Inferior parietal cortex (tissue), 1 donor: ENCODE measurements at regions not wholly inside any gene's neighbourhood (a gene's known extent, or its start where the extent isn't known, plus 50 kb on each side); places are given as distances from the start of the nearest gene placed in this dataset.

Source experiments
- DNase-seq: peaks from one replicate; pipeline ENCODE4 v3.0.0-alpha.2; 2016; ENCODE audit errors: extremely low spot score

DNA sequence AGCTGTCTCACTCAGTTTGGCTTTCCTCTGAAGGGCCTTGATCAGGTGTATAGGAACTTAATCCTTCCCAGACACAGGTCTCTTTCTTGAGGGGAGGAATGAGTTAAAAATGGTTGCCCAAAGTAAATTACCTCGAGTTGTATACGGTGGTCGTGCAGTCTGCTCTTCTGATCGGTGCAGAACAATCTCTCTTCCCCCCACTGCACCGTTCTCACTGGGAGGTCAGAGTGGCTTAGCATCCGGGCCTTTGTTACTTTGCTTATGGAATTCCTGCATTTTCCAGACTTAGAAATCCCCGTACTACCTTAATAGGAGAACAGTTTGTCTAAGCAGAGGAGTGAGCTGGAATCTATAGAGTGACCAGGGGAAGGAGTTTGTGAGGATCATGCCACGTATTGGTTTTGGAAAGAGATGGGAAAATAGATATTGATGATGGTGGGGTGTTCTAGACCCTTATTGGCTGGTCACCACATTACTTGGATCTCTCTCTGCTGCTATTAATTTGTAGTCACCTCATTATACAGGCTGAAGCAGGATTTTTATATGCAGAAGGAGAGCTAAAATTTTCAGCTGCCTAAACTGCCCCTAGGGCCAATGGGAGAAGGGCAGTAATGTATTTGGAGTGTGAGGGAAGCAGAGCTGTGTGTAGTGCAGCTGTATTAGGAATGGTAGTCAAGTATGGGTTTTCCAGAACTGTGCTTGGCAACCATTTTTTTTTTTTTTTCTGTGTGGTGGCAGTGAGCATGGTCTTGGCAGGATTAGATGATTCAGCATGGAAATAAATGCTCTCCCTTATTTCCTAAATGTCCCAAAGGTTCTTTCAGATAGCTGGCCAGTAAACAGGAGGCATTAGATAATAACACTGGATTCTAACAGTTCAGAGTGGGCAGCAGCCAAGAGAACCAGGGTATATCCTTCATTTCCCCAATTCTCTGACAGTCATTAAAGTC is 81.5 kb downstream of the NDUFS5 start:
- peak; percentile 37 for DNase-seq

DNA sequence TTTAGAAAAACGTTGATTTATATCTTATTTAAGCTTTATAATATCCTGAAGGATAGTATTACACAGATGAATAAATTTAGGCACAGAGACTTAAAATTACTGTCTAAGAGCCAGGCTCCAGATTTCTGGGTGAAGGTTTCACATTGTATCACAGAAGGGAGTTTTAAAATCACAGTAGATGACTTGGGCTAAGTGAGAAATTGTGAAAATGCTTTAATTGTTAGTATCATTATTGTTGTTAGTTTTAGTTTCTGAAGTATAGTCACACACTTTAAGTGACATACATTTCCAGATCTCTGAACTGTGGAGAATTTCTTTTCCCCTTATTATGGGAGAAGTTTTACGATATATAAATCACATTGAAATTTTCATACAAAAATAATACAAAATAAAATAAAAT is 83.5 kb downstream of the NDUFS5 start:
- DNase-seq: no peak

DNA sequence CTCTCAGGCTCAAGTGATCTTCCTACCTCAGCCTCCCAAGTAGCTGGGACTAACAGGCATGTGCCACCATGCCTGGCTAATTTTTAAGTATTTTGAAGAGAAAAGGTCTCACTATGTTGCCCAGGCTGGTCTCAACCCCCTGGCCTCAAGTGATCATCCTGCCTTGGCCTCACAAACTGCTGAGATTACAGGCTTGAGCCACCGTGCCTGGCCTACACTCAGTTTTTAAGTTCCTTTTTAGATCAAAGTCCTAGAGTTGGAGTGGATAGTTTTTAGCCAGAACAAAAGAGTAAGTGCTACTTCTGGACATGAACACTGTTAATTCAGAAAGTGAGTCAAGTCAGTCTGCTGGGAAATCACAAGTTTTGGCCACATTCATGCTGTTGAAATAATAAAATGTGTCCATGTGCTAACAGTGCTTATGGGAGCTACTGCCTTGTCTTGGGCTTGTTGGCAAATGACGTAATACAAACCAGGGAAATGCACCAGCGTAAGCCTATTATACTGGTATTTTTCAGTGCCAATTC is 84.2 kb downstream of the NDUFS5 start:
- no peak for DNase-seq

DNA sequence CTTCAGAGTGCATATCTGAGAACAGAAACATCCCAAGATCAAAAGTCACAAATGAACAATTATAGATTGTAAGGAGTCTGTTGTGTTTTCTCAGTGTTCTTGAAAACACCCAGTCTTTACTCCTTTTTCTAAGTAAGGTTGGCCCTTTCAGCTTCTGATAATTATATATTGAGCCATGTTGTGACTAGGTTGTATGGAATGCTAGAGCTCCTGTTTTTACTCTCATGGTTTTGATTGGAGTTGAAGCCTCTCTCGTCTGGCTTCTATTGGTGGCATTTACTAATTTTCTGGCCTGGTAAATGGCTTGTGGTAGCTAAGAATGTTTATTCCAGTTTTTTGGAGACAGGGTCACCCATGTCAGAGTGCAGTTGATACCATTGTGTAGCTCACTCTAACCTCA is 84.7 kb downstream of the NDUFS5 start:
- no peak for DNase-seq

DNA sequence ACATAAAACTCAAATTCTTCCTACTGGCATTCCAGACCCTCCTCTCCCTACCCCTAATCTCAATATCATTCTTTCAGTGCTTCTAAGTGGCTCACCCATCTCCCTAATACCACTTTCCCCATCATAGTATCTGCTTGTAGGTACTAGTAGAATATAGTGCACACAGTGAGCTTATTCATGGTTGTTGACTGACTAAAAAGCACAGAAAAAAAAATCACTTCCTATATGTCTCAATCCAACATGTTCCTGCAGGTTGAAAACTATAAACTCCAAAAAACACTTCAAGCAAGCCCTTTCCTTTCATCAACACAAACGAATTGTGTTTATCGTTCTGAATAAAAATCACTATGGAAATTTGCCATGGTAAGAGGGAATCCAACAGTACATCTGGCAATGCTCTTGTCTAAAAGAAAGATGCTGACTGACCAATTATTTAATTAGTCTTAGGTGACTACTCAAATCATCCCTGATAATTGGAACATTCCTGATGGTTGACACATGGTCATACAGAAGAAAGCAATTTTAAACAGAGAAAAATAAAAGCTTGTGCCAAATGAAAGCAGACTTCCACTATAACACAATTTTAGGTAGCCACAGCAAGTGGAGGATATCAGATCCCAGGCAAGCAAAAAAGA is 87.1 kb downstream of the NDUFS5 start:
- no peak for DNase-seq

DNA sequence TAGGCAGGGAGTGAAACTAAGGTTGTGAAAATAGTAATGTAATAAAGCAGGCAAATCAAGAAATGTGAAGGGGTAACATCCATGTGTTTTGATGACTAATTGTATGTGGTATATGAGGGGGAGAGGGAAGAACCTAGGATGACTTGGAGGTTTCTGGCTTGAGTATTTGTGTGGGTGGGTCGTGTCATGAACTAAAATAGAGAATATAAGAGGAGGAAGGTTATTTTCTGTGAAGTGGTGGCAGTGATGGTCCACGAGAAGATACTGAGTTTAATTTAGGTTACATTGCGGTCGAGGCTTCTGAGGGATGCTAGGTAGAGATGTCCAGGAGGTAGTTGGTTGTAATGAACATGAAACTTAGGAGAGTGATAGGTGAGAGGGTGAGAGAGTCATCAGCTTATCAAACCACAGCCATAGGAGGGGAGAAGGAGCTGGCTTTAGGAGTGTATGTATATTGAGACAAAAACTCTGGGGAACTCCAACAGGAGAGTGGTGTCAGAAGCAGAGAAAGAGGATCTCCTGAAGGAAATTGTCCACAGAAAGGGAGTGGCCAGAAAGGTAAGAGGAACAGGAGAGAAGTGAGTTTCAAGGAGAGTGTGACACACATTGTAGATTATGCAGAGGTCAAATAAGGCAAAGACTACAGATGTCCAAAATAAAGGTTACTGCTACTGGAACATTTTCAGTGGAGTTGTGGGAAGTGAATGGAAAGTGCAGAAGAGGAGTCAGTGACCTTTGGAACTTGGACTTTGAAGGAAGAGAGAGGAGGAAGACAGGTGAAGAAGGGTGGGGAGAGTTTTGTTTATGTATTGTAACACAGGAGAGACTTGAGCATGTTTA is 89.0 kb upstream of the MACF1 start:
- no peak for DNase-seq

DNA sequence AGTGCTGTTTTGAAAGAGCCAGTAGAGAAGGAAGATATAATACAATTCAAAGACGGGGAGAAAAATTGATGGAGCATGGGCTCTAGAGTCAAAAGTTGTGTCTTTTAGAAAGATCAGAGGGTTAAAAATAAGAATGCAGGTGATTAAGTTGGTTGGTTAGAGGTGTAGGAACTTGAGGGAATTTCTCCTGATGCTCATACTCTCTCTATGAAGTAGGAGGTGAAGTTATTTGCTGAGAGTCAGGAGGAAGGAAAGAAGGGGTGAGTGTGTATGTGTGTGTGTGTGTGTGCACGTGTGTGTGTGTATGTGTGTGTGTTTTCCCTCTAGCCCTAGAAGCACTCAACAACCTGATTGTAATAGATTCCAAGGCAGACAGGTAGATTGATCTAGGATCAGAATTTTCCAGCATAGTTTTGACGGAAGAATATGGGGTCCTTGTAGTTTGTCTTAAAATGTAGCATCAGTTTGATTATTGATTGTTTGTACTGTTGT is 88.3 kb upstream of the MACF1 start:
- no peak for DNase-seq

DNA sequence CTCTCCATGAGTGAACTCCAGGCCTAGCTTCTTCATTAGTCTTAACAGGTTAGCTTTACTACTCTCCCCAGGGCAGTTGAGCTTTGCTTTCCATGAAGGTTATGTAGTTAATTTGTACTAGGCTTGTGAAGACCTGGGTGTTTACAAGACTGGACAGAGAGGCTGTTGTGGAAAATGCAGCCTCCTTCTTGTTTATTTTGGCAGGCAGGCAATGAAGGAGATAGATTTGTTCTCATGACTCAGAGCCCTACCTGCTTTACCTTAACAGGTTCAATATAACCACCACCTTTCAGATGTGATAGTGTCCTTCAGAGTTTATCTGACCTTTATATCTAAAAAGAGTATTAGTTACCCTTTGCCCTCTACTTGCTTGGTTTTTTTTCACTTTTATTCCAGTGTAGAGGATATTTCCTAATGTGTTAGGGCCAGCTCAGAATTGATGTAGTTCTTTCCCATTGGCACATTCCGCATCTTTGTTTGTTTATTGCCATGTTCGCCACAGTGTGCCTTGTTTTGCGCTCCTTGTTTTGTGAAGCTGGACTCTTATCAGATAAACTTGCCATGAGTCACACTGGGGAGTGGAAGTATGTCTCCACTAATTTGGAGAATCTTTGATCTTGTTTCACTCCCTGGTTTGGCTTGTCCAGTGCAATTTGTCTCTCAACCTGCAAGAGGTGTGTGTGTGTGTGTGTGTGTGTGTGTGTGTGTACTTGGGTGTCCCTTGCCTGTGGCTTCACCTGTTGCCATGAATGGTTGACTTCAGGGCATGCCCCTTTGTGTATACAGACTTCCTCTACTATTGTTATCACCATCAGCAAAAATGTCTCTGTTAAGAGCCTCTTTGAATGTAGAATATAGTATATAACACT is 87.4 kb upstream of the MACF1 start:
- DNase-seq: no peak

DNA sequence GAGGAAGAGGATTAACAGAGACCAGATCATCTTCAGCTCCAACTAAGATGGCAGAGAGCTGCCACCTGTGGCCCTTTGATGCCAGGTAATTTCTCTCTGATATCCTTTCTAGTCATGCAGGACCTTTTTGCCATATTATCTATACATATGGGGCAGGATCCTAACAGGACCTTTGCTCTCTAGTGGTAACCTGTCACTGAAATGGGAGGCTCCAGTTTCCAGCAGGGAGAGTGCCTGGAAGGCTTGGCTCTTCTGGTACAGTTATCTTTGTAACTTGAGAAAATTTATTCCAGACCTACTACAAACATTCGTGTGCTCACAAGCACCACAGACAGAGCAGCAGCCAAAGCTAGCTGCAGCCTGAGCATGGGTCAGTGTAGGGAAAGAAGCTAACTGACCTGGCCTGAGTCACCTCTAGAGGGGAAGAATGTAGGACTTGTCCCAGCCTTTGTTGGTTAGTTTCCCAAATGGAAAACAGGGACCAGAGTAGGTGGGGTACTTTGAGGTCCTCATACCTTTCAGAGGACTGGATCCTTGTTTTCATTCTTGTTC is 86.5 kb upstream of the MACF1 start:
- DNase-seq: no peak

DNA sequence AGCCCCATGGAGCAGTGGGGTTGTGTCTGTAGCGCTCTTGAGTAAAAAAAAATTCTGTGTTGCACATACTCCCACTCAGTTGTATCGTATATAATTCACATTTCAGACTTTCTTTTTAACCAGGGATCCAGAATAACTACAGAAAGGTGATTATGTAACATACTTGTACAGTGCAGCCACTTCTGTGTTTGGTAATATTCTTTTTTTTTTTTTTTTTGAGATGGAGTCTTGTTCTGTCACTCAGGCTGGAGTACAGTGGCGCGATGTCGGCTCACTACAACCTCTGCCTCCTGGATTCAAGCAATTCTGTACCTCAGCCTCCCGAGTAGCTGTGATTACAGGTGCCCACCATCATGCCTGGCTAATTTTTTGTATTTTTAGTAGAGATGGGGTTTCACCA is 82.4 kb upstream of the MACF1 start:
- no peak for DNase-seq

DNA sequence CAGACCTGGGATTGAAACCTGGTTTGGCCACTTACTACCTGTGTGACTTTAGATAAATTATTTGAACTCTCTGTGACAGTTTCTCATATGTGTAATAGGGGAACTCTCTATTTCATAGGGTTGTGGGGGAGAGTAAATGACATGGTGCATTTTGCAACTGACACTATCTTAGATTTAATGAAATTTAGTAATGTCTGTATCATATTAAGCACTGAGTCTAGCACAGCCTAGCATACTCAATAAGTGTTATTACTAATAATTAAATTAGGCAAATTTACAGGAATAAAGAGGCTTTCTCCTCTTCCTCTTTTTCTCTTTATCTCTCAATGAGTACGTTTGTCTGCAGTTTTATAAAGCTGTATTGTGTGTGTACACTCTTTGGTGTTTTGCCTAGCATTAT is 80.2 kb upstream of the MACF1 start:
- no peak for DNase-seq

DNA sequence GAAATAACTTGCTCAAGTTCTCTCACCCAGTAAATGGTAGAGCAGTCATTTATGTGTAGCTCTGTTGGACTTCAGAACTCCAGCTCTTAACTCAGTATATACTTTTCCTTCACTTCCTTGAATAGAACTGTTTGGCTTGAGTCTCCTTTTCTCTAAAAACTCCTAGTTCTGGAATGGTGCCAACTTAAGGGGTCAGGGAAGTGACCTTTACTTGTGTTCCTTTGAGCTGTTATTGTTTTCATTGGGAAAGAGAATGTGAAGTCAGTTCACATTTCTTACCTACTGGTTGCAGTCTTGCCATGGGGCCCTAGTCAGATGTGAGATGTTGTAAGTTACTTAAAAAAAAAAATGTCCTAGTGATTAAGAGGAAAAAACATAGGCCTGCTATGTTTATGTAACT is 77.0 kb upstream of the MACF1 start:
- no peak for DNase-seq

DNA sequence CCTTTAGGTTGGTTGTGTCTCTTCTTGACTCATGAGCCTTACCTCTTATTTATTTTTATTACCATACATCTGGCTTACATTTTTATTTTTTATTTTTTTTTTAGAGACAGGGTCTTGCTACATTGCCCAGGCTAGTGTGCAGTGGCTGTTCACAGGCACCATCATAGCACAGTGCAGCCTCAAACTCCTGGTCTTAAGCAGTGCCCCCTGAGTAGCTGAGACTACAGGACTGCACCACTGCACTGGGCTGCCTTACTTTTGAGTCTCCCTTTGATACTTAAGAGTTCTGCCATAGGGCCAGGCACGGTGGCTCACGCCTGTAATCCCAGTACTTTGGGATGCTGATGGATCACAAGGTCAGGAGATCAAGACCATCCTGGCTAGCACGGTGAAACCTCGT is 76.4 kb upstream of the MACF1 start:
- no peak for DNase-seq

DNA sequence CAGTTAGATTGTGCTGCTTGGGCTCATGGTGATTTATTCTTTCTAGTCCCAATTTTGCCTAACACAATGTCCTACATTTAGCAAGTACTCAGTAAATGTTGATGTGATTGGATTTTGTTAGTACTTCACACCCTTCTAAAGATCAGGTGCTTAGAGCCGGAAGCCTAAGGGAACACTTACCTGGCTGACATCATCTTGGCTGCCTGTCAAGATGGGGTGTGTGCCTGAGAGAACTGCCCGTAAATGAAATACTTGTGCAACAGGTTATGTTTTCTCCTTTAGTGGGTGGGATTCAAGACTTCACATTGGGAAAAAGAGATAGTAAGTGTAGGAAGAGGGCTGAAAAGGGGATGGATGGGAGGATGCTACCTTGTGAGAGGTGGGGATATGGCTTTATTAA is 75.5 kb upstream of the MACF1 start:
- DNase-seq: no peak

DNA sequence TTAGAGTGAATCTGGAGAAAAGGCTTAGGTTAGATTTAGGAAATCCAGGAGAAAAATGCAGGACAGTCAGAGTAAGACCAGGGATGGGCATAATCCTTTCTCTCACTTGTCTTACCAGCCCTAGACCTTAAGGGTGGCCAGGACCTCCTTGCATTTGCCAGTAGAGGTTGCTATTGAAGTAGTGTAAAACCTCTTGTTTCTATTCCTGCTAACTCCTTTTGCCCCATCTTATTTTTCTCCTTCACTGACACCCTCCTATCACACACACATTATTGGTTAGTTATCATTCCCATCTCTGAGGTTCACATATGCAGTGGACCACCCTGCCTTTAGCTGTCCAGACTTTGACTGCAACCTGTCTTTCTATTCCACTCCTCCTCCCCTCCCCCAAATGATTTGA is 75.0 kb upstream of the MACF1 start:
- DNase-seq: no peak

DNA sequence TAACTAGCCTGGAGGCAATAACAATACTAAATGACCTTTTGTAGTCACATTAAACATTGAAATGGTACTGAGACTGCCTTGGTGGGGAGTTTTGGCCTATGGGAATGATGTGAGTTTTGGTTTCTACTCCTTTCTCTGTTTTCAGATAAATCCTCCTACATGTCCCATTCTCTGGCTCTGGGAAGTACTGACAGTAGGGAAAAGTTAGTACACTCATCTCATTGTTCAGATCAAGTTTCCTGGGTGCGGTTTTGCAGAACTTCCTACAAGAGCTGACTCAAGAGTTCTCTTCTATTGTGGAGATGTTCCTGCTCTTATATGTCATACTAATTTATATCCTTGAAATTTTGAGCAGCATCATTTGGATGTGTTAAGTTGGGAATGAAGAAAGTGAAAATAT is 74.2 kb upstream of the MACF1 start:
- DNase-seq: no peak

DNA sequence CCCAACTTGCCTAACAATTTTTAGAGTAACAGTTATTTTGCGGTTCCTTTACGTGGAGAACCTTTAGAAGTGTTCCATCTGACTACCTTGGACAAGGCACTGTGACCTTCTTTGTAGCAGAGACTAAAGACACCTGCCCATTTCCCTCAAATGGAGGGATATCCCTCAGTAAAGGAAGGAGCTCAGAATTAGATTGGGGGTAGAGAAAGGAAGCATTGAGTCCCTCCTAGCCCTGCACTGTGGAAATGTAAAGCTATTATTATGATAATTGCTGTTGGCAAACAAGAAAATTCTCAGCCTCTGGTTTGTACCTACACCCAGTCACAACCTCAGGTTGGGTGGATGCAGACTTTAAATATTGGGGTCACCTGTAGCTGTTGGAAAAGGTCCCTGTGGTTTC is 72.6 kb upstream of the MACF1 start:
- DNase-seq: no peak

DNA sequence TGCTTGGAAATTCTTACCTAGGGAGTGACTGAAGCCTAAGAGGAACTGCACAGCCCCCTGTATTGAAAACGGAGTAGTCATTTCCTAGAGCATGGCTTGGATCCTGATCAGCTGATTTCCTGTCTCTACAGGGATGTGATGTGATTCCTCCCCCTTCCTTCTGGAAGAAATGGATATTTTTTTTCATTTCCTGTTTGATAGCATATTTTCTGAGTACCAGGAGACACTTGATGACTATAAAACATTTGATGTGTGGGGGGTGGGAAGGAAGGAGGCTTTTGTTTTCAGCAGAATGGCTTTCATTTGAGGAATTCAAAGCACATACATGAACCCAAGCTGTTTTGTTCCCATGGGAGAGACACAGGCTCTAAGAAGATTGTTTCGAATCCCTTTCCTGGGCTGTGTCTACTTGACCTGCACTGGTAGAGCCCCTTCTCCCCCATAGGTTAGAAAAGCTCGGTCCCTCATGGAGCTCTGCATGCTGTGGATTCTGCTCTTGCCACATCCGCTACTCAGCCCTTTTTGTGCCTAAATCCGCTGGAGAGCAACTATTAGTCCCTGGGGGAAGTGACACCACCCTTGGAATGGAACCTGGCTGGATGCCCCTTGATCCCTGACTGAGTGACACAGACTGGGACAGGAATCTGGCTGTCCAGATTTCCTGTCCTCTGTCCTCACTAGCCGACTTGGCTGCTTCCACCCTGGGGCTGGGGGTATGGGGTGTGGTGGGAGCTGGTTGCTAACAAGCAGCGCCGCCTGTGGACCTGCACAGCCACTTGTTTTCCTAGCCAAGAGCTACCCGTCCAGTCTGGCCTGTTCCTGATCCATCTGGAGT is 71.8 kb upstream of the MACF1 start:
- DNase-seq: no peak

DNA sequence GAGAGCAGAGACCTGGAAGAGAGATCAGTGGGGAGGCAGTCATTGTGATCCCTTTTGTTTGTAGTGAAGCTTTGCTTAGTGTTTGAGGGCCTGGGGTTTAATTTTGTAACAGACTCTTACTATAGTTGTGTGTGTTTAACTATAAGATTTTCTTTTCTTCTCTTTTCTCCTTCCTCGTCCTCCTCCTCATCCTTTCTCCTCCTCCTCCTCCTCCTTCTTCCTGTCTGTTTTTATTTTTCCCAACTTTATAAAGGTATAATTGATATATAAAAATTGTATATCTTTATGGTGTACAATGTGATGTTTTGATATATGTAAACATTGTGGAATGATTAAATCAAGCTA is 71.2 kb upstream of the MACF1 start:
- DNase-seq: no peak

DNA sequence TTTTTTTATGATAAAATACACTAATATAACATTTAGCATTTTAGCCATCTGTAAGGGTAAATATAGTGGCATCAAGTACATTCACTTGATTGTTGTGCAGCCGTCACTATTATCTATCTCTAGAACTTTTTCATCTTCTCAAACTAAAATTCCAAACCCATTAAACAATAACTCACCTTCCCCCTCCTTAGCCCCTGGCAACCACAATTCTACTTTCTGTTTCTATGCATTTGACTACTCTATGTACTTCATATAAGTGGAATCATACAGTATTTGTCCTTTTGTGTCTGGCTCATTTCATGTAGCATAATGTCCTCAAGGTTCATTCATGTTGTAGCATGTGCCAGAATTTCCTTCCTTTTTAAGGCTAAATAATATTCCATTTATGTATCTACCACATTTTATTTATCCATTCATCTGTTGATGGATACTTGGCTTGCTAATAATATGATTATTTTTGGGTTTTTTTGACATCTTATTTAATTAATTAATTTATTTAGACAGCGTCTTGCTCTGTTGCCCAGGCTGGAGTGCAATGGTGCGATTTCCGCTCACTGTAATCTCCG is 69.6 kb upstream of the MACF1 start:
- no peak for DNase-seq
